ENCODE measurements at regions not wholly inside any gene's neighbourhood (a gene's known extent, or its start where the extent isn't known, plus 50 kb on each side); places are given as distances from the start of the nearest gene placed in this dataset.

DNA sequence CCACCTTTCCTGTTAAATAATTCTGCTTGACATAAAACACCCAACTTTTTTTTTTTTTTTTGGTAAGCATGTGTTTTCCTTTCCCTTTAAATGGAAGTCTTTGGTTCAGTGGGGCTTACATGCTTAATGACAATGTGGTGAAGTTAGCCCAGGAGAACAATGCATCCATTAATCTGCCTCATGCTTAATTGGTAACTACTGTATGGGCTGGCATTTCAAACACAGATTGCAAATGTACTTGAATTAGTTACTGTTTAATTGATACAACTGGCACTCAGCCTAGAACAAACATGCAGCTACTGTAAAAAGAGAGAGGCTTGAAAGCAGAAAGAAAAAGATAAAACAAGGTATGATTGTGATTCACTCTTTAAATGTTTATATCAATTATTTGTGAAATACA lies 483.6 kb upstream of the NOX3 start:
- DNase-seq (ENCODE audit: low read depth): no peak

DNA sequence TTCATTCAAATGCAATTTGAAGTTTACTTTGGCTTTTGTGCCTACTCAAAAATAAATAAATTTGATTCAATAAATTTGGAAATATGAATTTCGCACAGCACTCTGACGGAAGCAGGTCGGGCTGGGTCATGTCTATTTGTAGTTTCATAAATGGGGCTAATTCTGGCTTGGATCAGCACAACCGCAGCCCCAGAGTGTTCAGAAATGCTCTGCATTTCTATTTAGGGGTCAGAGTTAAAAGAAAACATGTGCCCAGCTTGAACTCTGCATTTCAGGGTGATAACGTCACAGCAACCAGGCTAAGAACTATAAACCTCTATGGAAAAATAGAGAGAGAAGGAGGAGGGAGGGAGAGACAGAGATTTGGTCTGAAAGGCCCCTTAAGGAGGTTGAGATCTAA lies 480.9 kb upstream of the NOX3 start:
- DNase-seq (ENCODE audit: low read depth): no peak
- H3K4me3 ChIP-seq (ENCODE audit: low read depth, low read length): no peak overlapping the region
- TF ChIP-seq, protein P1, sequence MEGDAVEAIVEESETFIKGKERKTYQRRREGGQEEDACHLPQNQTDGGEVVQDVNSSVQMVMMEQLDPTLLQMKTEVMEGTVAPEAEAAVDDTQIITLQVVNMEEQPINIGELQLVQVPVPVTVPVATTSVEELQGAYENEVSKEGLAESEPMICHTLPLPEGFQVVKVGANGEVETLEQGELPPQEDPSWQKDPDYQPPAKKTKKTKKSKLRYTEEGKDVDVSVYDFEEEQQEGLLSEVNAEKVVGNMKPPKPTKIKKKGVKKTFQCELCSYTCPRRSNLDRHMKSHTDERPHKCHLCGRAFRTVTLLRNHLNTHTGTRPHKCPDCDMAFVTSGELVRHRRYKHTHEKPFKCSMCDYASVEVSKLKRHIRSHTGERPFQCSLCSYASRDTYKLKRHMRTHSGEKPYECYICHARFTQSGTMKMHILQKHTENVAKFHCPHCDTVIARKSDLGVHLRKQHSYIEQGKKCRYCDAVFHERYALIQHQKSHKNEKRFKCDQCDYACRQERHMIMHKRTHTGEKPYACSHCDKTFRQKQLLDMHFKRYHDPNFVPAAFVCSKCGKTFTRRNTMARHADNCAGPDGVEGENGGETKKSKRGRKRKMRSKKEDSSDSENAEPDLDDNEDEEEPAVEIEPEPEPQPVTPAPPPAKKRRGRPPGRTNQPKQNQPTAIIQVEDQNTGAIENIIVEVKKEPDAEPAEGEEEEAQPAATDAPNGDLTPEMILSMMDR (IDR thresholded peaks at IDR 0.05; ENCODE audit: insufficient read depth, low read depth, low read length, missing control alignments): no peak

More for the DNA sequence above, 483.6 kb upstream of the NOX3 start:
- TF ChIP-seq, protein P1 (IDR thresholded peaks at IDR 0.05; ENCODE audit: insufficient read depth, low read depth, low read length, missing control alignments): no peak
- no peak overlapping the region for H3K4me3 ChIP-seq (ENCODE audit: low read depth, low read length)

DNA sequence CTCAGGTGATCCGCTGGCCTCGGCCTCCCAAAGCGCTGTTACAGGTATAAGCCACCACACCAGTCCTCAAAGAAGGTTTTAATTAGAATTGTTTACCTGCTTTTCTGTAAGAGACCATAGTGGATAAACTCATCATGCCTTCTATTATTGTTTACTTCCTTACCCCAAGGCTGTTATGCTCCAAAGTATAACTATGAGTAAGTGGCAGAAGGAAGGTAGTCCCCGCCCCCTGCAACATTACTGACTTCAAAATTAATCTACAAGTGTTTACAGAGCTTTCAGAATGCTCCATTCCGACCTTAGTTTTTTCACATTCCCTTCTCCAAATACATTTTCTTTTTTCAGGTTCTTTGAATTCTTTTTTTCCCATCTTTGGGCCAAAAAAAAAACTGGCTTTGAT lies 480.5 kb upstream of the NOX3 start:
- TF ChIP-seq, protein P1 (IDR thresholded peaks at IDR 0.05; ENCODE audit: insufficient read depth, low read depth, low read length, missing control alignments): no peak
- DNase-seq (ENCODE audit: low read depth): no peak
- H3K4me3 ChIP-seq (ENCODE audit: low read depth, low read length): no peak overlapping the region

DNA sequence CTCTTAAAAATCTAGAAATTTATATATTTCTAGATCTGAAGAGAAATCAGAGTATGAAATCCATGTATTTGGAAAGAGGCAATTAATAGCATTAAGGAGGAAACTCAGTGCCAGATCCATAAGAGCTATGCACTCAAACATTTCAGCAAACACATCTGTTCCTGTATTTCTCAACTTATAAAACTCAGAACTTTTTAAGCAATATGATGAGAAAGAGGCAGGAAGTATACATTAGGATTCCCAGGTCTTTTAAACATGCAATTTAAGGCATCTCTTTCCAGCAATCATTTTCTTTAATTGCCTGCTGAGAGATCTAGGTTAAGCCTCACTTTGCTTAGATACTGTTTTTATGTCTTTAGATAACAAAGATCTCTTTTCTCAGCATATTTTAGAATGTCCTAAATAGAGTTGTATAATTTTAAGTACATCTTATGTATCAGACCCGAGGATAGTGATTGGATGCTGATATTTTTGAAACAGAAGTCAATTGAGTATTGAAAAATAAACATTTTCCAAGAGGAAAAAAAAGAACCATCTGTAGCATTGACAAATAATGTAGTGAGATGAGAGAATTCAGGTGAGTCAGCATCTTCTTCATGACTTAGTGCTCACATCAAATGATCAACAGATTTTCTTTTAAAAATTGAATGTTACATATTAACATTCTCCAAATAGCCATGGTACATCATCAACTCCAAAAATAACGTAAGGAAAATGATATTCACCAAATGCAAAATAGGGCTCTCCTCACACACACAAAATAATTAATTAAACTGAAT lies 461.4 kb upstream of the NOX3 start:
- no peak for DNase-seq (ENCODE audit: low read depth)
- no peak overlapping the region for H3K4me3 ChIP-seq (ENCODE audit: low read depth, low read length)
- TF ChIP-seq, protein P1 (IDR thresholded peaks at IDR 0.05; ENCODE audit: insufficient read depth, low read depth, low read length, missing control alignments): no peak

DNA sequence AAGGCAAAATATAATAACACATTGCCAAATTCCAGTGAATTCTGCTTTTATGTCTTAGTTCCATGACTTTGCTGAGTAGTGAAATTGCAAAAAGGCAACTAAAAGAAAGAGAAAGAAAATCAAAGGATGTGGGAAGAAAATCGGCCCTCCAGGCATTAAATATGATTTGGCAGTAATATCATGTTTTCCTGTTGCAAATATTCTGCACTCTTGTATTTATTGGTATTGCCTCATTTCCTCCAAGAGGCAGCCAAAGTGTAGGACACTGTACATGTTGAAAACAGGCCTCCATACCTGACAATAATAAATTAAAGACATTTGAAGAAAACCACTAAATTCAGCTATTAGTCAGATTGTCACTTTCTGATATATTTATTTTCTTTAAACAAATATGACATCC lies 460.0 kb upstream of the NOX3 start:
- H3K4me3 ChIP-seq (ENCODE audit: low read depth, low read length): no peak overlapping the region
- TF ChIP-seq, protein P1 (IDR thresholded peaks at IDR 0.05; ENCODE audit: insufficient read depth, low read depth, low read length, missing control alignments): no peak
- DNase-seq (ENCODE audit: low read depth): no peak

DNA sequence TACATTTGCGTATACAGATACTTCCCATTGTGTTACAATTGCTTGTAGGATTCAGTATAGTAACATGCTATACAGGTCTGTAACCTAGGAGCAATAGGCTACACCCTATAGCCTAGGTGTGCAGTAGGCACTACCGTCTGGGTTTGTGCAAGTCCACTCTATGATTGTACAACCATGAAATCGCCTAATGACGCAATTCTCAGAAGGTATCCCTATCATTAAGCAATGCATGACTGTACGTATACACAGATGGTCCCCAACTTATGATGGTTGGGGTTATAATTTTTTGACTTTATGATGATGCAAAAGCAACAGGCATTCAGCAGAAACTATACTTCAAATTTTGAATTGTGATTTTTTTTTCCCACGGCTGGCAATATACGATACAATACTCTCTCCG lies 458.2 kb upstream of the NOX3 start:
- DNase-seq (ENCODE audit: low read depth): no peak
- TF ChIP-seq, protein P1 (IDR thresholded peaks at IDR 0.05; ENCODE audit: insufficient read depth, low read depth, low read length, missing control alignments): no peak
- no peak overlapping the region for H3K4me3 ChIP-seq (ENCODE audit: low read depth, low read length)

DNA sequence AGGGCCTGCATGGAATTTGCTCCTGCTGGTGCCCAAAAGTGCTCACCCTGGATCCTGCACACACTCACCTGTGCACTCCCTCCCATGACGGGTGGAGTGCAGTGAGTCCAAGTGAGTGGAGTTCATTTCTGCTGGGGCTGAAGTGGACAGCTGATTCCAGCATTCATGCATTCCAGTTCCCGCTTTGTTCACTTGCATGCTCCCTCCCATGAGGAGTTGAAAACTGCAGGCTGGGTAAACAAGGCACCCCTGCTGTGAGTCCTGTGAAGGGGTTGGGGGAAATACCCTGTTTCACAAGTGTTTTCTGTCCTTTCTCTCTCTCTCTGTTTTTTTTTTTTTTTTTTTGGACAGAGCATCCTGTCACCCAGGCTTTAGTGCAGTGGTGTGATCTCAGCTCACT lies 454.1 kb upstream of the NOX3 start:
- no peak overlapping the region for H3K4me3 ChIP-seq (ENCODE audit: low read depth, low read length)
- TF ChIP-seq, protein P1 (IDR thresholded peaks at IDR 0.05; ENCODE audit: insufficient read depth, low read depth, low read length, missing control alignments): no peak
- DNase-seq (ENCODE audit: low read depth): no peak
